GM23338 (cell line): ENCODE measurements at regions not wholly inside any gene's neighbourhood (a gene's known extent, or its start where the extent isn't known, plus 50 kb on each side); places are given as distances from the start of the nearest gene placed in this dataset.

ENCODE experiments used
- ATAC-seq: fragments of 200-7000 bp; cut with Tn5 transposase; 3 replicates; pipeline ENCODE4 v1.9.1; 2020
- DNase-seq: peaks from one replicate; pipeline ENCODE4 v3.0.0-alpha.2; 2015; ENCODE audit warnings: low spot score
- H2AFZ ChIP-seq: fragments of 200-600 bp; sonication (generic); 2 replicates; pipeline ENCODE4 v1.8.0; 2016; ENCODE audit warnings: antibody characterized with exemption, mild to moderate bottlenecking, moderate library complexity
- H3F3A ChIP-seq: fragments of 200-600 bp; sonication (generic); replicated peaks from 2 replicates; pipeline ENCODE4 v1.8.0; 2017; ENCODE audit warnings: antibody characterized with exemption, mixed run types, low read depth
- H3K27ac ChIP-seq: fragments of 200-600 bp; sonication (generic); 2 replicates; pipeline ENCODE4 v1.6.1; 2016; ENCODE audit warnings: low read depth
- H3K27me3 ChIP-seq: fragments of 200-600 bp; sonication (generic); 2 replicates; pipeline ENCODE4 v1.8.0; 2016; ENCODE audit warnings: mild to moderate bottlenecking, mixed run types, moderate library complexity; ENCODE audit not compliant: insufficient read depth
- H3K36me3 ChIP-seq: fragments of 200-600 bp; sonication (generic); 2 replicates; pipeline ENCODE4 v1.8.0; 2016; ENCODE audit warnings: mild to moderate bottlenecking; ENCODE audit not compliant: insufficient read depth
- H3K4me1 ChIP-seq: fragments of 200-600 bp; sonication (generic); 2 replicates; pipeline ENCODE4 v1.8.0; 2016; ENCODE audit warnings: mild to moderate bottlenecking, moderate library complexity; ENCODE audit not compliant: insufficient read depth
- H3K4me2 ChIP-seq: fragments of 200-600 bp; sonication (generic); 2 replicates; pipeline ENCODE4 v1.7.1; 2017; ENCODE audit warnings: mixed run types
- H3K4me3 ChIP-seq: fragments of 200-600 bp; sonication (generic); 2 replicates; pipeline ENCODE4 v1.6.1; 2016; ENCODE audit warnings: mixed run types
- H3K79me2 ChIP-seq: fragments of 200-600 bp; sonication (generic); replicated peaks from 2 replicates; pipeline ENCODE4 v1.8.0; 2017; ENCODE audit warnings: mild to moderate bottlenecking; ENCODE audit not compliant: insufficient read depth
- H3K9me2 ChIP-seq: fragments of 200-600 bp; sonication (generic); 2 replicates; pipeline ENCODE4 v1.8.0; 2017; ENCODE audit not compliant: insufficient read depth
- H4K20me1 ChIP-seq: fragments of 200-600 bp; sonication (generic); replicated peaks from 2 replicates; pipeline ENCODE4 v1.8.0; 2017; ENCODE audit warnings: mild to moderate bottlenecking; ENCODE audit not compliant: insufficient read depth
- H3K27ac Mint-ChIP-seq: 2 replicates; pipeline ENCODE4 v1.8.0; 2020; ENCODE audit warnings: inconsistent platforms, mild to moderate bottlenecking, moderate library complexity, mixed read lengths
- H3K27me3 Mint-ChIP-seq: 3 replicates; pipeline ENCODE4 v1.8.0; 2022; ENCODE audit warnings: low read depth, mild to moderate bottlenecking, moderate library complexity, mixed read lengths, inconsistent platforms; ENCODE audit not compliant: insufficient read depth, poor library complexity
- H3K36me3 Mint-ChIP-seq: 3 replicates; pipeline ENCODE4 v1.8.0; 2021; ENCODE audit warnings: low read depth, mild to moderate bottlenecking, inconsistent platforms, moderate library complexity, mixed read lengths
- H3K4me1 Mint-ChIP-seq: 3 replicates; pipeline ENCODE4 v1.8.0; 2020; ENCODE audit warnings: mild to moderate bottlenecking, inconsistent platforms, mixed read lengths
- H3K4me3 Mint-ChIP-seq: 3 replicates; pipeline ENCODE4 v1.8.0; 2021; ENCODE audit warnings: moderate library complexity, mild to moderate bottlenecking, inconsistent platforms, mixed read lengths
- H3K9me3 Mint-ChIP-seq: 3 replicates; pipeline ENCODE4 v1.8.0; 2020; ENCODE audit warnings: moderate library complexity, mild to moderate bottlenecking, inconsistent platforms, mixed read lengths
- CREB1 ChIP-seq: fragments of 250-450 bp; sonication (Bioruptor Pico); IDR thresholded peaks from 2 replicates; pipeline ENCODE4 v1.5.0; 2020; ENCODE audit warnings: low read depth, mild to moderate bottlenecking, moderate library complexity
- CTCF ChIP-seq, 2 experiments: fragments of 200-600 bp in 1 of 2; sonication (generic) in 1 of 2; conservative IDR thresholded peaks; 2 replicates each; pipeline versions ENCODE4 v1.5.1 to v1.6.1; 2016 to 2017; ENCODE audit warnings: antibody characterized with exemption in 2 of 2, low read depth in 2 of 2, mild to moderate bottlenecking in 2 of 2, moderate library complexity in 1 of 2
- EZH2 ChIP-seq: fragments of 200-600 bp; sonication (generic); IDR thresholded peaks from one replicate; pipeline ENCODE4 v1.8.0; 2017; ENCODE audit warnings: antibody characterized with exemption, mild to moderate bottlenecking, low read depth; ENCODE audit not compliant: unreplicated experiment
- EZH2phosphoT487 ChIP-seq: fragments of 200-600 bp; sonication (generic); IDR thresholded peaks from one replicate; pipeline ENCODE4 v1.8.1; 2018; ENCODE audit warnings: antibody characterized with exemption; ENCODE audit not compliant: unreplicated experiment
- JUNB ChIP-seq: IDR thresholded peaks from one replicate; pipeline ENCODE4 v1.6.1; 2016; ENCODE audit warnings: antibody characterized with exemption; ENCODE audit not compliant: unreplicated experiment
- NANOG ChIP-seq: IDR thresholded peaks from 2 replicates; pipeline ENCODE4 v1.6.1; 2016; ENCODE audit warnings: antibody characterized with exemption, borderline replicate concordance
- POLR2AphosphoS5 ChIP-seq: IDR thresholded peaks from 2 replicates; pipeline ENCODE4 v1.6.1; 2016; ENCODE audit warnings: antibody characterized with exemption, low read depth
- STAT1 ChIP-seq: IDR thresholded peaks from one replicate; pipeline ENCODE4 v1.6.1; 2016; ENCODE audit warnings: antibody characterized with exemption; ENCODE audit not compliant: unreplicated experiment
- ZNF114 ChIP-seq: fragments of 250-450 bp; sonication (Bioruptor Pico); IDR thresholded peaks from 2 replicates; pipeline ENCODE4 v1.5.0; 2020; ENCODE audit warnings: mild to moderate bottlenecking, moderate library complexity
- ZNF331 ChIP-seq: fragments of 250-450 bp; sonication (Bioruptor Pico); IDR thresholded peaks from 2 replicates; pipeline ENCODE4 v1.5.0; 2020; ENCODE audit warnings: low read depth, mild to moderate bottlenecking, moderate library complexity
- ZNF462 ChIP-seq: fragments of 250-450 bp; sonication (Bioruptor Pico); IDR thresholded peaks from 2 replicates; pipeline ENCODE4 v1.5.0; 2020; ENCODE audit warnings: mild to moderate bottlenecking, moderate library complexity
- TF ChIP-seq, protein P1 (sequence below): IDR thresholded peaks from one replicate; pipeline ENCODE4 v1.6.1; 2018; ENCODE audit warnings: antibody characterized with exemption; ENCODE audit not compliant: unreplicated experiment
- TF ChIP-seq, protein P2 (sequence below): IDR thresholded peaks from 2 replicates; pipeline ENCODE4 v1.6.1; 2016; ENCODE audit warnings: antibody characterized with exemption

- Histone ChIP-seq H3K79me2 (no peaks in the 10 kb centered on the region), H3K9me2 (no peaks in the 10 kb centered on the region), H3K27ac (no peak overlapping the region), H3K27me3 (no peaks in the 10 kb centered on the region), H3K4me1 (no peaks in the 10 kb centered on the region), H4K20me1 (no peaks in the 10 kb centered on the region), H3F3A (no peaks in the 10 kb centered on the region), H3K4me3 (no peak overlapping the region), H3K36me3 (no peaks in the 10 kb centered on the region), H2AFZ (no peak overlapping the region), H3K4me2 (no peak overlapping the region)
- H3K36me3 Mint-ChIP-seq: no peaks in the 10 kb centered on the region
- no peaks in the 10 kb centered on the region for H3K4me1 Mint-ChIP-seq
- peaks cover 3% of the 10 kb centered on the region; the same call in 1 of the 3 replicates for H3K9me3 Mint-ChIP-seq
- peaks cover 2% of the 10 kb centered on the region for H3K27me3 Mint-ChIP-seq
- TF ChIP-seq CTCF (conservative IDR thresholded peaks at IDR 0.05; ENCODE audit: low read depth in 2 of 2) (no peak), EZH2phosphoT487 (no peak), NANOG (no peak), EZH2 (no peak), ZNF114 (CRISPR knock-in tag) (no peak), POLR2AphosphoS5 (no peak), STAT1 (no peak), ZNF331 (no peak), CREB1 (CRISPR knock-in tag) (no peak), ZNF462 (no peak), JUNB (no peak)
- TF ChIP-seq, protein P1, sequence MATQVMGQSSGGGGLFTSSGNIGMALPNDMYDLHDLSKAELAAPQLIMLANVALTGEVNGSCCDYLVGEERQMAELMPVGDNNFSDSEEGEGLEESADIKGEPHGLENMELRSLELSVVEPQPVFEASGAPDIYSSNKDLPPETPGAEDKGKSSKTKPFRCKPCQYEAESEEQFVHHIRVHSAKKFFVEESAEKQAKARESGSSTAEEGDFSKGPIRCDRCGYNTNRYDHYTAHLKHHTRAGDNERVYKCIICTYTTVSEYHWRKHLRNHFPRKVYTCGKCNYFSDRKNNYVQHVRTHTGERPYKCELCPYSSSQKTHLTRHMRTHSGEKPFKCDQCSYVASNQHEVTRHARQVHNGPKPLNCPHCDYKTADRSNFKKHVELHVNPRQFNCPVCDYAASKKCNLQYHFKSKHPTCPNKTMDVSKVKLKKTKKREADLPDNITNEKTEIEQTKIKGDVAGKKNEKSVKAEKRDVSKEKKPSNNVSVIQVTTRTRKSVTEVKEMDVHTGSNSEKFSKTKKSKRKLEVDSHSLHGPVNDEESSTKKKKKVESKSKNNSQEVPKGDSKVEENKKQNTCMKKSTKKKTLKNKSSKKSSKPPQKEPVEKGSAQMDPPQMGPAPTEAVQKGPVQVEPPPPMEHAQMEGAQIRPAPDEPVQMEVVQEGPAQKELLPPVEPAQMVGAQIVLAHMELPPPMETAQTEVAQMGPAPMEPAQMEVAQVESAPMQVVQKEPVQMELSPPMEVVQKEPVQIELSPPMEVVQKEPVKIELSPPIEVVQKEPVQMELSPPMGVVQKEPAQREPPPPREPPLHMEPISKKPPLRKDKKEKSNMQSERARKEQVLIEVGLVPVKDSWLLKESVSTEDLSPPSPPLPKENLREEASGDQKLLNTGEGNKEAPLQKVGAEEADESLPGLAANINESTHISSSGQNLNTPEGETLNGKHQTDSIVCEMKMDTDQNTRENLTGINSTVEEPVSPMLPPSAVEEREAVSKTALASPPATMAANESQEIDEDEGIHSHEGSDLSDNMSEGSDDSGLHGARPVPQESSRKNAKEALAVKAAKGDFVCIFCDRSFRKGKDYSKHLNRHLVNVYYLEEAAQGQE: no peak
- TF ChIP-seq, protein P2, sequence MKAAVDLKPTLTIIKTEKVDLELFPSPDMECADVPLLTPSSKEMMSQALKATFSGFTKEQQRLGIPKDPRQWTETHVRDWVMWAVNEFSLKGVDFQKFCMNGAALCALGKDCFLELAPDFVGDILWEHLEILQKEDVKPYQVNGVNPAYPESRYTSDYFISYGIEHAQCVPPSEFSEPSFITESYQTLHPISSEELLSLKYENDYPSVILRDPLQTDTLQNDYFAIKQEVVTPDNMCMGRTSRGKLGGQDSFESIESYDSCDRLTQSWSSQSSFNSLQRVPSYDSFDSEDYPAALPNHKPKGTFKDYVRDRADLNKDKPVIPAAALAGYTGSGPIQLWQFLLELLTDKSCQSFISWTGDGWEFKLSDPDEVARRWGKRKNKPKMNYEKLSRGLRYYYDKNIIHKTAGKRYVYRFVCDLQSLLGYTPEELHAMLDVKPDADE: no peak
- H3K4me3 Mint-ChIP-seq: no peak overlapping the region
- DNase-seq: no peak
- H3K27ac Mint-ChIP-seq: no peak overlapping the region
- no peak for ATAC-seq
Measured at GRCh38 chr11:82458761-82459160, 274.9 kb downstream of the FAM181B start.
